ENCODE measurements at regions not wholly inside any gene's neighbourhood (a gene's known extent, or its start where the extent isn't known, plus 50 kb on each side); places are given as distances from the start of the nearest gene placed in this dataset.

DNA sequence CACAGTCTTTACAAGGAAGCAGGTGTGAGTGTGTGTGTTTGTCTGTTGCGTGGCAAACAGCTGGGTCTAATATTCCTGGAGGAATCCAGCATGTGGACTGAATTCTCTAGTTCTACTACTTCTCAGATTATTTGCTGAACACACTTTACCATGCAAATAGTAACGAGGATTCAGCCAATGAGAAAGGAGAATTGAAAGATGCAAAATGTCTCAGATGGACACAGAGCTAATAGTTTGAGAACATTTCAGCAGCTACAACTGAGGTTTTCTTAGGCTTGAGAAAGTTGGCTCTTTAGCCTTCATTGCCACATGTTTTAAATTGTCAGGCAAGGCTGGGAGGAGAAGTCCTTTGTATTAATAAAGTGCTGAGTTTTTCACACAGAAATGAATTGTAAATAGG, 568.0 kb upstream of the MDFIC2 start:
- Mint-ChIP-seq H3K27me3 (ENCODE audit: unreplicated experiment) (no peaks in the 10 kb centered on the region), H3K4me1 (ENCODE audit: unreplicated experiment) (no peaks in the 10 kb centered on the region), H3K4me3 (ENCODE audit: unreplicated experiment) (no peak overlapping the region), H3K27ac (ENCODE audit: unreplicated experiment) (no peak overlapping the region), H3K9me3 (ENCODE audit: unreplicated experiment) (no peaks in the 10 kb centered on the region), H3K36me3 (ENCODE audit: low read depth, unreplicated experiment) (no peaks in the 10 kb centered on the region)
- TF ChIP-seq, protein P1, sequence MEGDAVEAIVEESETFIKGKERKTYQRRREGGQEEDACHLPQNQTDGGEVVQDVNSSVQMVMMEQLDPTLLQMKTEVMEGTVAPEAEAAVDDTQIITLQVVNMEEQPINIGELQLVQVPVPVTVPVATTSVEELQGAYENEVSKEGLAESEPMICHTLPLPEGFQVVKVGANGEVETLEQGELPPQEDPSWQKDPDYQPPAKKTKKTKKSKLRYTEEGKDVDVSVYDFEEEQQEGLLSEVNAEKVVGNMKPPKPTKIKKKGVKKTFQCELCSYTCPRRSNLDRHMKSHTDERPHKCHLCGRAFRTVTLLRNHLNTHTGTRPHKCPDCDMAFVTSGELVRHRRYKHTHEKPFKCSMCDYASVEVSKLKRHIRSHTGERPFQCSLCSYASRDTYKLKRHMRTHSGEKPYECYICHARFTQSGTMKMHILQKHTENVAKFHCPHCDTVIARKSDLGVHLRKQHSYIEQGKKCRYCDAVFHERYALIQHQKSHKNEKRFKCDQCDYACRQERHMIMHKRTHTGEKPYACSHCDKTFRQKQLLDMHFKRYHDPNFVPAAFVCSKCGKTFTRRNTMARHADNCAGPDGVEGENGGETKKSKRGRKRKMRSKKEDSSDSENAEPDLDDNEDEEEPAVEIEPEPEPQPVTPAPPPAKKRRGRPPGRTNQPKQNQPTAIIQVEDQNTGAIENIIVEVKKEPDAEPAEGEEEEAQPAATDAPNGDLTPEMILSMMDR (IDR thresholded peaks at IDR 0.05; ENCODE audit: unreplicated experiment), result no peak
- no peak for DNase-seq (ENCODE audit: low spot score)

DNA sequence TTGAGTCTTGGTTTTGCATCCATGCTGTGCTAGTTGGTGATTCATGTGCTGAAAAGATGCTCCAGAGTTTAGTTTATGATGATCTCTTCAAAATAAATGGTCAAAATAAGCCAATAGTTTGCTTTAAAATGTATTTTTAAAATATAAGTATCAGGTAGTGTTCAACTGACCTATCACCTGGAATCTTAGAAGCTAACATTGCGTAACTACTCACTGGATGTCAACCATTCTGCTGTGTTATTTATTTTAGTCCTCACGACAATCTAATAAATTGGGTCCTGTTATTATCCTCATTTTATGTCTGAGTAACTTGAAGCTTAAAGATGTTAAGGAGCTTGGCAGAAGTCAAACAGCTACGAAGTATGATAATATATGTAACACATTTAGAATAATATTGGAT, 563.7 kb upstream of the MDFIC2 start:
- Mint-ChIP-seq H3K4me1 (ENCODE audit: unreplicated experiment) (no peaks in the 10 kb centered on the region), H3K9me3 (ENCODE audit: unreplicated experiment) (no peaks in the 10 kb centered on the region), H3K27ac (ENCODE audit: unreplicated experiment) (no peak overlapping the region), H3K4me3 (ENCODE audit: unreplicated experiment) (no peak overlapping the region), H3K36me3 (ENCODE audit: low read depth, unreplicated experiment) (no peaks in the 10 kb centered on the region), H3K27me3 (ENCODE audit: unreplicated experiment) (no peaks in the 10 kb centered on the region)
- TF ChIP-seq, protein P1 (IDR thresholded peaks at IDR 0.05; ENCODE audit: unreplicated experiment), result no peak
- no peak for DNase-seq (ENCODE audit: low spot score)

DNA sequence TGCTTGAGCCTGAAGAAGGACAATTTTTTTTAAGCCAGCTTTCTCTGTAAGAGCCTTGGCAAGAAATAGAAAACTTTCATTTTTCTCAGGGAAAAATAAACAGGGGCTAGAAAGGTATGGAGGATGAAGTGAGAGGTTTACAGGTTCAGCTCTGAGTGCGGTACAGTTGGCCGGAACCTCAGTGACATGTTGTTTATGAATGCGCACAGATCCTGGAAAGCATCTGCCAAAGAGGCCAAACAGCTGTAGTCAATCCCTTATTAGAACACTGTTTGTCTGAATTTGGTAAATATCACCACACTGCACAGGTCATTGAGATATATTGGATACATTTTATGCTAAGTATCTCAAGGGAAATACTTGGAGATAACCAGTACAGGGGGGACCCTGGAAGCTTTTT, 561.8 kb upstream of the MDFIC2 start:
- Mint-ChIP-seq H3K27ac (ENCODE audit: unreplicated experiment) (no peak overlapping the region), H3K4me3 (ENCODE audit: unreplicated experiment) (no peak overlapping the region), H3K27me3 (ENCODE audit: unreplicated experiment) (no peaks in the 10 kb centered on the region), H3K36me3 (ENCODE audit: low read depth, unreplicated experiment) (no peaks in the 10 kb centered on the region), H3K4me1 (ENCODE audit: unreplicated experiment) (no peaks in the 10 kb centered on the region), H3K9me3 (ENCODE audit: unreplicated experiment) (no peaks in the 10 kb centered on the region)
- TF ChIP-seq, protein P1 (IDR thresholded peaks at IDR 0.05; ENCODE audit: unreplicated experiment), result no peak
- no peak for DNase-seq (ENCODE audit: low spot score)

DNA sequence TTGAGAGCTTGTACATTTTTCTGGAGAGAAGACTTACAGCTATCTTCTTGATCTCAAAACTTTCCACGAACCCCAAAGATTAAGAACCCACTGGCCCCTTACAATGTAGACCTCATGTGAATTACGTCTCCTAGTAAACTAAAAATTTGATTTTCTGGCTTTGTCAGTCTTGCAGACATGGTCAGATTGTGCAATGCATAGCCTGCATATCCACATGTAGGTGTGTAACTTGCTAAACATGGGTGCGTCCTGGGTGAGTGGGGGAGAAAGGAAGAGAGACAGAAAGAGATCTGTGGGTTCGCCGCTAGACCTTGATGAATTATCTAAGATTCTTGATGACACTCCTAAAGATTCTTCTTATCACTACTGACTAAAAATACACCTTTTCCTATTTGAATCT, 561.2 kb upstream of the MDFIC2 start:
- Mint-ChIP-seq H3K27me3 (ENCODE audit: unreplicated experiment) (no peaks in the 10 kb centered on the region), H3K9me3 (ENCODE audit: unreplicated experiment) (no peaks in the 10 kb centered on the region), H3K4me3 (ENCODE audit: unreplicated experiment) (no peak overlapping the region), H3K36me3 (ENCODE audit: low read depth, unreplicated experiment) (no peaks in the 10 kb centered on the region), H3K4me1 (ENCODE audit: unreplicated experiment) (no peaks in the 10 kb centered on the region), H3K27ac (ENCODE audit: unreplicated experiment) (no peak overlapping the region)
- TF ChIP-seq, protein P1 (IDR thresholded peaks at IDR 0.05; ENCODE audit: unreplicated experiment), result no peak
- DNase-seq (ENCODE audit: low spot score), result no peak

DNA sequence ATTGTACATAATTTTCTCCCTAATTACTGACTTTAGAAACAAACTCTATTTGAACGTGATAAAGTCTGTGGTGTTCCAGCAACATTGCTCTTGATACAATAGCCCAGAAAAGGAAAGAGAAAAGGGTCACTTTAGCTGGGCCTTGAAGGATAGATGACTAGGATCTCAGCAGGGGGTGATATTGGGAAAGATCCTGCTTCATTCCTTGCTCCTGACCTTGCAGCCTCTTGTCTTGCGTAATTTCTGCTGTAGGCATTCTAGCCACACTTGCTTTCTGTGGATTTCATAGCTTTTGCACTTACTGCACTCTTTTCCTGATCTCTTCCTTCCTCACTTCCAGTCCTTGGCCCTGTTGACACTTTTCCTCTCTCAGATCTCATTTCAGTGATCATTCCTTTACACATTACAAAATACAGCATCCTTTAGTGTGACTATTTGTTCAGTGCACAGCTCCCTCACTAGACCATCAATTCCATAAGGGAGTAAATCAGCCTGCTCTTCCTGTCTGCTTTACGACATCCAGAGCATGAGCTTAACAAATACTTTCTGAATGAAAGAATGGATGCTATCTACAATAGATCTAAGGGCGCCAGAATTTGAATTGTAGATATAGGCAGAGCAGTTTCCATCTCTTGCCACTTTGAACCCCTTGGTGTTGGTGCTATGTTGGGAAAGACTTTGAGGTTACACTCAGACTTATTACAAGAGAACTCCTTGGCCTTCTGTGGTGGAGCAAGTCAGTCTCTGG, 559.6 kb upstream of the MDFIC2 start:
- H3K36me3 Mint-ChIP-seq (ENCODE audit: low read depth, unreplicated experiment), result no peaks in the 10 kb centered on the region
- no peaks in the 10 kb centered on the region for H3K27me3 Mint-ChIP-seq (ENCODE audit: unreplicated experiment)
- no peak overlapping the region for H3K27ac Mint-ChIP-seq (ENCODE audit: unreplicated experiment)
- TF ChIP-seq, protein P1 (IDR thresholded peaks at IDR 0.05; ENCODE audit: unreplicated experiment), result no peak
- H3K4me1 Mint-ChIP-seq (ENCODE audit: unreplicated experiment), result no peaks in the 10 kb centered on the region
- no peaks in the 10 kb centered on the region for H3K9me3 Mint-ChIP-seq (ENCODE audit: unreplicated experiment)
- DNase-seq (ENCODE audit: low spot score), result no peak
- H3K4me3 Mint-ChIP-seq (ENCODE audit: unreplicated experiment), result no peak overlapping the region

All from endothelial cell (in vitro differentiated cells).